Transverse colon (tissue), 4 donors: ENCODE measurements at regions not wholly inside any gene's neighbourhood (a gene's known extent, or its start where the extent isn't known, plus 50 kb on each side); places are given as distances from the start of the nearest gene placed in this dataset.

ENCODE experiments used
- DNase-seq: peaks from one replicate; pipeline ENCODE4 v3.0.0-alpha.2; 2019
- H3K27ac ChIP-seq, 4 donors: fragments of 200-600 bp; sonication (generic); 2 replicates each; pipeline ENCODE4 v1.5.1; 2016 to 2018; ENCODE audit warnings: inconsistent platforms in 4 of 4
- H3K27me3 ChIP-seq: fragments of 200-600 bp; sonication (generic); 2 replicates; pipeline ENCODE4 v1.5.1; 2017; ENCODE audit warnings: inconsistent platforms
- H3K36me3 ChIP-seq, 4 donors: fragments of 200-600 bp; sonication (generic); 2 replicates each; pipeline ENCODE4 v1.5.1; 2017 to 2019; ENCODE audit warnings: inconsistent platforms in 4 of 4
- H3K4me1 ChIP-seq, 4 donors: fragments of 200-600 bp; sonication (generic); 2 replicates each; pipeline ENCODE4 v1.5.1; 2017 to 2020; ENCODE audit warnings: inconsistent platforms in 4 of 4
- H3K4me3 ChIP-seq, 4 donors: fragments of 200-600 bp; sonication (generic); 1 replicate in 1 of 4; 2 replicates in 3 of 4; pipeline versions ENCODE4 v1.5.1 to v1.6.1; 2017 to 2019; ENCODE audit warnings: inconsistent platforms in 4 of 4
- H3K9me3 ChIP-seq, 2 donors: fragments of 200-600 bp; sonication (generic); 2 replicates each; pipeline ENCODE4 v1.5.1; 2017 to 2019; ENCODE audit warnings: inconsistent platforms in 2 of 2
- EP300 ChIP-seq: sonication (generic); formaldehyde crosslinking; IDR thresholded peaks from one replicate; pipeline ENCODE4 v1.6.1; 2017; ENCODE audit warnings: antibody characterized with exemption, low read depth
- POLR2A ChIP-seq: fragments of 450-650 bp; IDR thresholded peaks from one replicate; pipeline ENCODE4 v1.6.1; 2016; ENCODE audit warnings: antibody characterized with exemption, mild to moderate bottlenecking, moderate library complexity
- POLR2AphosphoS5 ChIP-seq, 3 donors: sonication (generic); formaldehyde crosslinking; IDR thresholded peaks; one replicate each; pipeline ENCODE4 v1.6.1; 2016; ENCODE audit warnings: antibody characterized with exemption in 3 of 3
- WGBS, 2 donors: methylation state at CpG; one replicate each; pipeline ENCODE4 v1.1.5; 2018; ENCODE audit warnings: low coverage in 1 of 2; 5-methylcytosine and 5-hydroxymethylcytosine counted together
- in situ Hi-C, 4 donors: fragments of 200-750 bp; cut with MboI; loops; one replicate each; pipeline versions ENCODE4 v1.15.0 to v1.15.1; 2017; ENCODE audit warnings: low sequenced_read_pairs in 3 of 4, low pct_ligation_motif_present in 1 of 4, low pct_unique_long_range_greater_than_20kb in 1 of 4
- intact Hi-C: fragments of 100-400 bp; cut with DNase I; formaldehyde crosslinking; loops from one replicate; pipeline ENCODE4 v1.15.1; 2023; ENCODE audit warnings: low total_unique reads
- TF ChIP-seq, protein P1 (sequence below), 5 experiments: fragments of 200-600 bp in 3 of 5; fragments of 450-650 bp in 2 of 5; sonication (generic) in 3 of 5; IDR thresholded peaks; 1 replicate in 2 of 5; 2 replicates in 3 of 5; pipeline ENCODE4 v1.5.1; 2016 to 2017; ENCODE audit warnings: antibody characterized with exemption in 5 of 5, inconsistent platforms in 3 of 5, mild to moderate bottlenecking in 2 of 5, moderate library complexity in 1 of 5

GRCh38 chr21:23093259-23093658 lies 2095.1 kb downstream of the NCAM2 start:
- no peak for TF ChIP-seq EP300
- TF ChIP-seq POLR2A = no peak
- TF ChIP-seq, protein P1, sequence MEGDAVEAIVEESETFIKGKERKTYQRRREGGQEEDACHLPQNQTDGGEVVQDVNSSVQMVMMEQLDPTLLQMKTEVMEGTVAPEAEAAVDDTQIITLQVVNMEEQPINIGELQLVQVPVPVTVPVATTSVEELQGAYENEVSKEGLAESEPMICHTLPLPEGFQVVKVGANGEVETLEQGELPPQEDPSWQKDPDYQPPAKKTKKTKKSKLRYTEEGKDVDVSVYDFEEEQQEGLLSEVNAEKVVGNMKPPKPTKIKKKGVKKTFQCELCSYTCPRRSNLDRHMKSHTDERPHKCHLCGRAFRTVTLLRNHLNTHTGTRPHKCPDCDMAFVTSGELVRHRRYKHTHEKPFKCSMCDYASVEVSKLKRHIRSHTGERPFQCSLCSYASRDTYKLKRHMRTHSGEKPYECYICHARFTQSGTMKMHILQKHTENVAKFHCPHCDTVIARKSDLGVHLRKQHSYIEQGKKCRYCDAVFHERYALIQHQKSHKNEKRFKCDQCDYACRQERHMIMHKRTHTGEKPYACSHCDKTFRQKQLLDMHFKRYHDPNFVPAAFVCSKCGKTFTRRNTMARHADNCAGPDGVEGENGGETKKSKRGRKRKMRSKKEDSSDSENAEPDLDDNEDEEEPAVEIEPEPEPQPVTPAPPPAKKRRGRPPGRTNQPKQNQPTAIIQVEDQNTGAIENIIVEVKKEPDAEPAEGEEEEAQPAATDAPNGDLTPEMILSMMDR (IDR thresholded peaks at IDR 0.05) = no peak
- TF ChIP-seq POLR2AphosphoS5 (IDR thresholded peaks at IDR 0.05) = no peak
- WGBS, 2 donors = 51 to 70% methylated on average over 2 of the region's 2 CpGs
- Histone ChIP-seq H3K27ac (no peak overlapping the region), H3K27me3 (no peaks in the 10 kb centered on the region), H3K9me3 (peaks cover 0 to 3% of the 10 kb centered on the region in 2 donors), H3K4me3 (no peak overlapping the region), H3K4me1 (no peaks in the 10 kb centered on the region), H3K36me3 (no peaks in the 10 kb centered on the region)
- no peak for DNase-seq
- in situ Hi-C loops (no loop called here), intact Hi-C loops (no loop called here)

DNA sequence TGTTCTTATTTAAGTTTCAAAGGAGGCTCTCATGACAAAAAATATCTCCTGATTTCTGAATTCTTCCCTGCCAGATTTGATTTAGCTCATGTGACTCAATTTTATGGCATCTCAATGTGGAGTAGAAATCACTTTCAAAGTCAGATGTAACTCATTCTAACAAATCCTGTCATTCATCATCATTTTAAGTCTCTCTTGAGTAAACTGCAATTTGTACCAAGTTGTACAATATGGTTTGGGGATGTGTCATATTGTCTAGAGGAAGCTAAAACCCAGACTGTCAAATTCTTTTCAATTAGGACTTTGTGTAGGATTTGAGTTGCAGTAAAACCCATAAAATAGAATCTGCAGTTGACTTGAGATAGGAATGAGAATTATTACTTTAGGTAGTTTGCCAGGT lies 2101.0 kb downstream of the NCAM2 start:
- no peak overlapping the region for H3K27ac ChIP-seq
- H3K27me3 ChIP-seq = no peaks in the 10 kb centered on the region
- TF ChIP-seq POLR2A (no peak), POLR2AphosphoS5 (IDR thresholded peaks at IDR 0.05) (no peak), EP300 (no peak)
- TF ChIP-seq, protein P1 (IDR thresholded peaks at IDR 0.05) = no peak
- peaks cover 0 to 8% of the 10 kb centered on the region in 2 donors for H3K9me3 ChIP-seq
- intact Hi-C loops (no loop called here), in situ Hi-C loops (no loop called here)
- H3K4me1 ChIP-seq = no peaks in the 10 kb centered on the region
- H3K4me3 ChIP-seq = no peak overlapping the region
- H3K36me3 ChIP-seq = no peaks in the 10 kb centered on the region
- no peak for DNase-seq

- H3K36me3 ChIP-seq = no peaks in the 10 kb centered on the region
- H3K27me3 ChIP-seq = no peaks in the 10 kb centered on the region
- in situ Hi-C loops (no loop called here), intact Hi-C loops (no loop called here)
- H3K4me3 ChIP-seq = no peak overlapping the region
- H3K9me3 ChIP-seq = peaks cover 0 to 8% of the 10 kb centered on the region in 2 donors
- no peaks in the 10 kb centered on the region for H3K4me1 ChIP-seq
- WGBS, 2 donors = 94% methylated on average over 14 of the region's 14 CpGs; no CpG with 5 or more reads in 1 of the 2 donors
- TF ChIP-seq POLR2AphosphoS5 (IDR thresholded peaks at IDR 0.05) (no peak), POLR2A (no peak), EP300 (no peak)
- TF ChIP-seq, protein P1 (IDR thresholded peaks at IDR 0.05) = no peak
- DNase-seq = no peak
- no peak overlapping the region for H3K27ac ChIP-seq
Observed at GRCh38 chr21:23101111-23101510, 2102.9 kb downstream of the NCAM2 start.

DNA sequence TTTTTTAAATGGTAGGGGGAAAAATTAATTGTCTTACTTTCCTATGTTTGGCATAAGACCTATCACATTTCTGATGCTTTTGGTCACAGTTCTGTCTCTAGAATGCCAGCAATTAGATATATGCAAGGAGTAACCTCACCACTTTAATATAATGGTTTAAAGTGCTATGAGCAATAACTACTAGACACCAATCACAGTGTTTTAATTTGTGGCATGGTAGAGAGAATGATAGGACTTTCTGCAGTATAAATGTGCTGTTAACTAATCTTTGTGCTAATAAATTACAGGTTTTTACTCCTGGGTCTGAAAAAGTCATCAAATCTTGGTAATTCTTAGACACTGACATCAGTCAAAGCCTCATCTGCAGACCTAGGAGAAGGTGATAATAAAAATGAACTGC lies 2110.3 kb downstream of the NCAM2 start:
- in situ Hi-C loops (no loop called here), intact Hi-C loops (no loop called here)
- Histone ChIP-seq H3K27me3 (no peaks in the 10 kb centered on the region), H3K4me3 (no peak overlapping the region), H3K9me3 (peaks cover 0 to 6% of the 10 kb centered on the region in 2 donors), H3K36me3 (no peaks in the 10 kb centered on the region), H3K4me1 (no peaks in the 10 kb centered on the region), H3K27ac (no peak overlapping the region)
- TF ChIP-seq, protein P1 (IDR thresholded peaks at IDR 0.05) = no peak
- no peak for DNase-seq
